Cardiac muscle cell (in vitro differentiated cells and primary cell): ENCODE measurements at regions not wholly inside any gene's neighbourhood (a gene's known extent, or its start where the extent isn't known, plus 50 kb on each side); places are given as distances from the start of the nearest gene placed in this dataset.

ENCODE experiments used
- DNase-seq, 2 donors: peaks; one replicate each; pipeline versions ENCODE4 v3.0.0 to v3.0.0-alpha.2; 2010 to 2017; ENCODE audit warnings: low read depth in 1 of 2, low spot score in 1 of 2
- H3K27ac ChIP-seq: fragments of 200-600 bp; sonication (generic); 2 replicates; pipeline ENCODE4 v1.5.1; 2016
- H3K27me3 ChIP-seq: fragments of 200-600 bp; sonication (generic); 2 replicates; pipeline ENCODE4 v1.6.0; 2016; ENCODE audit warnings: control low read depth
- H3K36me3 ChIP-seq: fragments of 200-600 bp; sonication (generic); 2 replicates; pipeline ENCODE4 v1.5.1; 2016; ENCODE audit warnings: control low read depth
- H3K4me1 ChIP-seq: fragments of 200-600 bp; sonication (generic); 2 replicates; pipeline ENCODE4 v1.8.1; 2017; ENCODE audit warnings: low read depth, mild to moderate bottlenecking, mixed run types
- H3K4me3 ChIP-seq: fragments of 200-600 bp; sonication (generic); 2 replicates; pipeline ENCODE4 v1.5.1; 2016; ENCODE audit warnings: mild to moderate bottlenecking
- H3K9me3 ChIP-seq: fragments of 200-600 bp; sonication (generic); 2 replicates; pipeline ENCODE4 v1.5.1; 2017; ENCODE audit warnings: low read depth, mild to moderate bottlenecking, control low read depth
- CTCF ChIP-seq: IDR thresholded peaks from 2 replicates; pipeline ENCODE4 v1.5.1; 2012; ENCODE audit warnings: low read depth, mild to moderate bottlenecking, low read length

GRCh38 chr2:234773764-234774409 lies 177.9 kb upstream of the SH3BP4 start:
- no peak for DNase-seq
- Histone ChIP-seq H3K36me3 (no peaks in the 10 kb centered on the region), H3K4me1 (no peaks in the 10 kb centered on the region), H3K4me3 (no peak overlapping the region), H3K27me3 (no peaks in the 10 kb centered on the region), H3K27ac (no peak overlapping the region), H3K9me3 (no peaks in the 10 kb centered on the region)
- no peak for TF ChIP-seq CTCF

- no peak for DNase-seq
- Histone ChIP-seq H3K9me3 (no peaks in the 10 kb centered on the region), H3K27me3 (no peaks in the 10 kb centered on the region), H3K4me3 (no peak overlapping the region), H3K36me3 (no peaks in the 10 kb centered on the region), H3K27ac (no peak overlapping the region), H3K4me1 (no peaks in the 10 kb centered on the region)
- no peak for TF ChIP-seq CTCF
Measured at GRCh38 chr2:234773129-234773528, 178.7 kb upstream of the SH3BP4 start.

GRCh38 chr2:234772733-234773060 lies 179.1 kb upstream of the SH3BP4 start:
- Histone ChIP-seq H3K9me3 (no peaks in the 10 kb centered on the region), H3K4me3 (no peak overlapping the region), H3K27me3 (no peaks in the 10 kb centered on the region), H3K4me1 (no peaks in the 10 kb centered on the region), H3K36me3 (no peaks in the 10 kb centered on the region), H3K27ac (no peak overlapping the region)
- no peak for DNase-seq
- no peak for TF ChIP-seq CTCF

GRCh38 chr2:234771980-234772732 lies 179.7 kb upstream of the SH3BP4 start:
- H3K4me3 ChIP-seq: no peak overlapping the region
- no peaks in the 10 kb centered on the region for H3K9me3 ChIP-seq
- H3K36me3 ChIP-seq: no peaks in the 10 kb centered on the region
- H3K4me1 ChIP-seq: no peaks in the 10 kb centered on the region
- H3K27ac ChIP-seq: no peak overlapping the region
- peak in 1 of 2 donors; percentile 25 for DNase-seq
- TF ChIP-seq CTCF: no peak
- H3K27me3 ChIP-seq: no peaks in the 10 kb centered on the region

GRCh38 chr2:234771176-234771575 lies 180.6 kb upstream of the SH3BP4 start:
- Histone ChIP-seq H3K27ac (no peak overlapping the region), H3K9me3 (no peaks in the 10 kb centered on the region), H3K4me3 (no peak overlapping the region), H3K36me3 (no peaks in the 10 kb centered on the region), H3K27me3 (no peaks in the 10 kb centered on the region), H3K4me1 (no peaks in the 10 kb centered on the region)
- TF ChIP-seq CTCF: no peak
- DNase-seq: no peak
